ENCODE measurements at regions not wholly inside any gene's neighbourhood (a gene's known extent, or its start where the extent isn't known, plus 50 kb on each side); places are given as distances from the start of the nearest gene placed in this dataset.

- TF ChIP-seq CTCF (conservative IDR thresholded peaks at IDR 0.05; ENCODE audit: low read length) = no peak
- no peak overlapping the region for H3K4me3 ChIP-seq (ENCODE audit: low read length)
- no peak for DNase-seq (ENCODE audit: low read depth)
Observed at GRCh38 chr2:74746480-74746879, 87.4 kb upstream of the HK2 start.

GRCh38 chr2:74747411-74748080 lies 86.4 kb upstream of the HK2 start:
- peak; percentile 82 for DNase-seq (ENCODE audit: low read depth)
- no peak overlapping the region for H3K4me3 ChIP-seq (ENCODE audit: low read length)
- TF ChIP-seq CTCF (conservative IDR thresholded peaks at IDR 0.05; ENCODE audit: low read length) = no peak

- no peak for DNase-seq (ENCODE audit: low read depth)
- TF ChIP-seq CTCF (conservative IDR thresholded peaks at IDR 0.05; ENCODE audit: low read length) = no peak
- no peak overlapping the region for H3K4me3 ChIP-seq (ENCODE audit: low read length)
Observed at GRCh38 chr2:74748665-74749064, 85.3 kb upstream of the HK2 start.

GRCh38 chr2:74749432-74749831 lies 84.5 kb upstream of the HK2 start:
- no peak for DNase-seq (ENCODE audit: low read depth)

GRCh38 chr2:74751981-74752851 lies 81.7 kb upstream of the HK2 start:
- no peak for DNase-seq (ENCODE audit: low read depth)
- no peak overlapping the region for H3K4me3 ChIP-seq (ENCODE audit: low read length)
- TF ChIP-seq CTCF (conservative IDR thresholded peaks at IDR 0.05; ENCODE audit: low read length) = no peak

More at GRCh38 chr2:74749432-74749831, 84.5 kb upstream of the HK2 start:
- TF ChIP-seq CTCF (conservative IDR thresholded peaks at IDR 0.05; ENCODE audit: low read length) = no peak
- H3K4me3 ChIP-seq (ENCODE audit: low read length) = no peak overlapping the region

GRCh38 chr2:74755386-74755785 lies 78.5 kb upstream of the HK2 start:
- DNase-seq (ENCODE audit: low read depth) = no peak
- no peak overlapping the region for H3K4me3 ChIP-seq (ENCODE audit: low read length)
- no peak for TF ChIP-seq CTCF (conservative IDR thresholded peaks at IDR 0.05; ENCODE audit: low read length)

Measured in AG10803 (cell line).